ENCODE measurements at regions not wholly inside any gene's neighbourhood (a gene's known extent, or its start where the extent isn't known, plus 50 kb on each side); places are given as distances from the start of the nearest gene placed in this dataset.

DNA sequence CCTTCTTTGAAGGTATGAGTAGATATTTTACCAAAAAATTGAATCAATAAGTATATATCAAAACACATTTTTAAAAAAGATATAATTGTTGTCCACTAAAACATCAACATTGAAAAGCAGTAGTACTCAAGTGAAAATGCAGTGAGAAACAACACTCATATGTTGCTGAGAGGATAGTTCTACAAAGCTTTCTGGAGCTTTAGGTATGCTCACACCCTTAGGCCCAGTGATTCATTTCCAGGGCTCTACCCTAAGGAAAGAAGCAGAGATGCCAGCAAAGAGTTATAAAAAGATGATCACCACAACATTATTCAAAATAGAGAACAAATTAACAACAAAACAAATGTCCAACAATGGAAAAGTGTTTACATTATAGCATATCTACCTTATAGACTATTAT, 197.3 kb upstream of the CCDC150 start:
- no peak for DNase-seq (ENCODE audit: low spot score)

- no peak for DNase-seq (ENCODE audit: low spot score)
Measured at GRCh38 chr2:196444442-196444841, 195.1 kb upstream of the CCDC150 start.

DNA sequence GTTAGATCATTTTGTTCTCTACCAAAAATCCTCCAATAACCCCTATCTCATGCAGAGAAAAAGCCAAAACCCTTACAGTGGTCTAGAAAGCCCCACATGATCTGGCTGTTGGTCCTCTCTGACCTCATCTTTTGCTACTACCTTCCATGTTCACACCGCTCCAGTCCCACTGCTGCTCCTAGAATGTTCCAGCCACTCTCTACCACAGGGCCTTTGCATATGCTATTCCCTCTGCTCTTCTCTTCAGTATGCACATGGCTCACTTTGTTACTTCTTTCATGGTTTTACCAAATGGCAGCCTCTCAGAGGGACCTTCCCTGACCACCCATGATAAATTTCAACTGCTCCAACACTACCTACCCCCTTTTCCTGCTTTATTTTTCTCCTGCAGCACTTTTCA, 193.5 kb upstream of the CCDC150 start:
- no peak for DNase-seq (ENCODE audit: low spot score)

DNA sequence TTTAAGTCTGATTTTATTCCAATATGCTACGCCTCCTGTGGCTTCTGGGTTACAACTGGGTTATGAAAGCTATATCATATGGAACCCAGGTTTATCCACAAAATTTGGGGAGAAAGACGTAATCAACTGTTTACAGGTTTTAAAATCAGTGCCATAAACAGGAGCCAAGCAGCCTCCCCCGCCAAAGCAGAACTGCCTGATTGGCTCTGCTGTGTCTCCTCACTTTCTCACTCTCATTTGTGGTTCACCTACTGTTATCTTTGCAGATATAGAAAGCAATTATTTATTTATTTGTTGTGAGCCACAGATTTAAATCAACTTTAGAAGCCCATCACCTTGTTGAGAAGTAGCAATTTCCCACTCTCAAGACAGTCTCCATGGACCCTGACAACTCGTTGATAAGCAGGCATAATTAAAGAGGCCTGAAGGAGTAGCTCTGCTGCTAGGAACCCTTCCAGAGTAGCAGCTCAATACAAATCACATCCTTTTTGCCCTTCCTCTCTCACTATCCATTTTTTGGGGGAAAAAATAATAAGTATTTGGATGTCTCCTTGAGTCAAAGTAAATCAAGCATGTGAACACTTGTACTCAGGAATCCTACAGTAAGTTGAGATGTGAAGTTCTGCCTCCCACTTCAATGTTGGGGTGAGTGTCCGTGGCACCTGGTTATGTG, 191.0 kb upstream of the CCDC150 start:
- no peak for DNase-seq (ENCODE audit: low spot score)

GRCh38 chr2:196449083-196449482, 190.4 kb upstream of the CCDC150 start:
- no peak for DNase-seq (ENCODE audit: low spot score)

- no peak for DNase-seq (ENCODE audit: low spot score)
Measured at GRCh38 chr2:196452758-196453157, 186.8 kb upstream of the CCDC150 start.

GRCh38 chr2:196453613-196454047, 185.9 kb upstream of the CCDC150 start:
- DNase-seq (ENCODE audit: low spot score): peak; percentile 14

GRCh38 chr2:196454492-196454891, 185.0 kb upstream of the CCDC150 start:
- DNase-seq (ENCODE audit: low spot score): no peak

GRCh38 chr2:196459539-196459938, 180.0 kb upstream of the CCDC150 start:
- DNase-seq (ENCODE audit: low spot score): no peak

GRCh38 chr2:196463706-196464105, 175.8 kb upstream of the CCDC150 start:
- no peak for DNase-seq (ENCODE audit: low spot score)

DNA sequence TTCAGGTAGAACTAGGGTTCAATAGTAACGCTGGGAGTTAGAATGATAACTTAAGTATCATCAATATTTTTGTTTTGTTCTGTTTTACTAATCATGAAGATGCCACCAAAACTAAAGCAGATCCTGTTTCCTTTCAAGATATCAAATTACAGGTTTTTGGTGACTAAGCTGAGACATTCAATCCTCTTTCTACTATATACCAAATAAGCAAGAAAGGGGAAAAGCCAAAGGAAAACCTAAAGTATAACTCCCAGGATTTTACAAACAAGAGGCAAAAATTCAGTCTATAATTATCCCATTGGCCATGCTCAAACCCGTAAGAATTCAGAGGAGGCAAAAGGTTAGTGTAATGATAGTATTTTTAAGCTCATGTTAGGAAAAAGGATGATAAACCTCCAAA, 175.2 kb upstream of the CCDC150 start:
- no peak for DNase-seq (ENCODE audit: low spot score)

DNA sequence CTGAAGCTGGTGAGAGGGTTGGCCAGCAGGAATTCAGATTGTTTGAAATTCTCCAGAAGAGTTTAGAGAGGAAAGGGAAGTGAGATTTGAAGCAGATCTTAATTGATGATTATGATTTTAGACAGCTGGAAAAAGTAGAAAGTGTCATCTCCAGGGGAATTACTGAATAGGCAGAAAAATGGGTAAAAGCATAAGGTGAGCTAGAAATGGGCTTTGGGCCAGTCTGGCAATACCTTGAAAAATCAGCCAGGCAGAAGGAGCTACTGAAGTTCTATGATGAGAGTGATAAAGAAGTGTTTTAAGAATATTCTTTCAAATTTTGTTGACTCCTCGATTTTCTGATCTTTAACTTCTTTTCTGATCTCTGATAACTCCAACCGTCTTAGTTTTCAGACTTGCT, 172.9 kb upstream of the CCDC150 start:
- no peak for DNase-seq (ENCODE audit: low spot score)

DNA sequence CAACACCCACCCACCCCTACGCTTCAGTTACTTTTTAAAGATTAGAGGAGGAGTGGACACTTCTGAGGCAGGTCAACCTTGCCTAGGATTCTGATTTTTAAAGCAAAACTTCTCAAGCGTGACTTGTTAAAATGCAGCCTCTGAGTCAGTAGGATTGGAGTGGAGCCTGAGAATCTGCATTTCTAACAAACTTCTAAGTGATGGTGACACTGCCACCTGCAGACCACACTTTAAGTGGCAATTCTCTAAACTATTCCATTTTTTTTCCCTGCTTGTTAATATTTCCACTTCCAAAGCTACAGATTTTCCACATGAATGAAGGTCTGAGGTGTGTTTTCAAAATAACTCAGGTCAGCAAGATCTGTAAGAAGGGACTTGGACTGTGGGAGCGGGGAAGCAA, 171.1 kb upstream of the CCDC150 start:
- DNase-seq (ENCODE audit: low spot score): no peak

DNA sequence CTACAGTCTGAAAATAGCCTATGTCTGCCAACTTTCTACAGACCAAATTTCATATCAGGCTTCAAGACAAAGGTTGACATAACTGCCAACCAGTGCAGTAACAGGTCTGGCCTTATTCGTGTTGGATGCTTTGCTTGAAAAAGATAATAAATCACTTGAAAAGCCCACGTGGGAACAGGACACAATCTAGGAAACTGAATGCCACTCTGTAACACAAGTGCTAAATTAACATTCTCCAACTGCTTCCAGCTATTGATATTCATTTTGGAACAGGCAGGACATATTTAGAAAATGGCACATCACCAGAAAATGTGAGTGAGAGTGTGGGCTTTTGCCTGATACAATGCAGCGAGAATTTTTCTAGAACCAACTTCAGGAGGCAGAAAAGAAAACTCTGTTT, 165.9 kb upstream of the CCDC150 start:
- DNase-seq (ENCODE audit: low spot score): no peak

DNA sequence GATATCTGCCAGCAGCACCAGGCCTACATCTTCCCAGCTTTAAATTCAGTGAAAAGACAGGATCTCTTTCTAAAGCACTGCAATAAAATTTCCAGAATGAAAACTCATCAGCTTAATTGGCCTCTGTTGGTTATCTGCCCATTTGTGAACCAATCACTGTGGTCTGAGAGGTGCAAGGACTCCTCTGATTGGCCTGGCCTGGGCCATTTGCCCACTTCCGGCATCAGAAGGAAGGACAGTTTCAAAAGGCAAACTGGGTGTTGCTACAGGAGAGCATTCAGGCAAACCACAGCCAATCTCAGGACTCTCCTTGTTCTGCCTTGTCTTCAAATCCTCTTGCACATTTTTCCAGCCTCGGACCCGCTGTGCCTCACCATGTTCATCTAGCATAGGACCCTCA, 163.9 kb upstream of the CCDC150 start:
- no peak for DNase-seq (ENCODE audit: low spot score)

- no peak for DNase-seq (ENCODE audit: low spot score)
Measured at GRCh38 chr2:196478588-196478987, 160.9 kb upstream of the CCDC150 start.

- DNase-seq (ENCODE audit: low spot score): no peak
Measured at GRCh38 chr2:196479350-196479749, 160.2 kb upstream of the CCDC150 start.

DNA sequence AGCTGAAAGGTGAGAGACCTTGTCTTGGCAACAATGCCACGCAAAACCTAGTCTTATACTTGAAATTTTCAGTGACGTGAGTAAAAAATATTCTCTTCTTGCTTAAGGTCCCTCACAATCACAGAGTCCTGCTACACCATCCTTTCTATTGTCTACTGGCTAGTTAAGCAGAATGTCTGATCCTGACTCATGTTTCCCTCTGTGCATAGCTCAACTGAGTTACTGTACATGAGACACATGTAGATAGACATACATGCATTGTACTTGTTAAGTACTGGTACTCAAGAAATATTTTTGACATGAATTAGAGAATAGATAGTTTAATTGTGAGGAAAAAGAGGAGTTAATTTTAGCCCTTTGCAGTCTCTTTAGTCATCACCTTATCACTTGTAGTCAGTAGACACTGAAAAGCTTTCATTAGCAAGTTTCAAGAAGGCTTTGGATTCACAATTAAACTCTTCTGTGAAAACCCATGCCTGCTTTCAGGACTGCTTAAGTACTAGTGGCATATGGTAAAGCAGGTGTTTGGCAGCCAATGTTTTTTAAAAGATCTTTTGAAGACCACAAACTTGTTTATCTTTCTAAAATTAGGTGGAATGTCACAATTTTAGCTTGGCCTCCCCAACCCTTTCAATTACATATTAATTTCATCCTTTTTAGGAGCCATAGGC, 158.7 kb upstream of the CCDC150 start:
- no peak for DNase-seq (ENCODE audit: low spot score)

- DNase-seq (ENCODE audit: low spot score): no peak
Measured at GRCh38 chr2:196481324-196481697, 158.2 kb upstream of the CCDC150 start.

DNA sequence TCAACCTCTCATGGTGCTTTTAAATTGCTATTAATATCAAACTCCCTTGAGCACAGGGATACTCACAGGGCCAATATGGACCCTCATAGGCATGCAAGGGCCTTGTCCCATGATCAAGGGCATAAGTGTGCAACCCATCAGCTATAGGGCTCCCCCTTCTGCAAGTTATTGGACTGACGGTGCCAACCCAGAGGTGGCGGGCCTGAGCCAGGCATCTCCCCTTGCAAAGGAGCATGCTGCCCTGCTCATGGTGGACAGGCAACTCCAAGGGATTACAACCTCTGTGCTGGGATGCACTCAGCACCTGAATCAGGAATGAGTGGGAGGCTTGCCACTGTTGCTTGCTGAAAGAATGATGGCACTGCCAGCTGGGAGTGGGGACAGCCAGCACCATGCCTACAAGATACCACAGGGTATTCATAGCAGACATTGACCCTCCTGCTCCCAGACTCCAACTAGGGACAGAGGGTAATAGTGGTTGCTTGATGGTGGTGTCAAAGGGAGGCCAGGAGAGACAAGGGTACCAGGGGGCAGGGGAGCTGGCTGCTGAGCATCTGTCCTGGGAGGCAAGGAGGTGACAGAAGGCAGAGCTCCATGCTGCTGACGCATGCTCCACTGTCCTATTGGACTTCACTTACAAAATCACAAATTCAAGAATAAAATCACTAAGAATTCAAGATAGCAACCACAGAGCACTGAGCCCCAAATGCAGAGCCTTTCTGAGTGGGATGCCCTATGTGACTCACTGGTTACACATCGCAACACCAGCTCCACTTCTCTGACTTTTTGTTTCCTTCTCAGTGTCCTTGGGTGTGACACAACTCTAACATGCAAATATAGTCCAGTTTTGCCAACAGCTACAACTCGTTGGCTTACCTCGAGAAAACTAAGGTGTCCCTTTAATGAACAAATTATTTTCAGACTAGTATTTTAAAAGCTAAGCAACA, 157.1 kb upstream of the CCDC150 start:
- no peak for DNase-seq (ENCODE audit: low spot score)

DNA sequence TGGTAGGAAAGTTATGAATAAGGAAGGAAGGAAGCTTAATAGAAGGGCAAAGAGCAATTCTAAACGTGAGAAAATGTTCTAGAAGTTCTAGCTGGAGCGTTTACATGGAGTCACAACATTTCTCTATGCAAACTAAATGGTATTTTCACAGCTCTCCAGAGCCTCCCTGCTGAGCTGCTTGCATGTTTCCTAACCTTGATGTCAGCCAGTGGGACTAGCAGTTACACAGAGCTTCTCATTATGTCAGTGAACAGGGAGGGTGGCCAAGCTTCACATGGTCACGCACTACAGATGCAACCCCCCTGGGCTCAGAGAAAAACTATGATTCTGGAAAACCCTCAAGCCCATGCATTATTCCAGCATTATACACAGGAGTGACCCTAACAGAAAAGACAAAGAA, 153.4 kb upstream of the CCDC150 start:
- no peak for DNase-seq (ENCODE audit: low spot score)

- DNase-seq (ENCODE audit: low spot score): no peak
Measured at GRCh38 chr2:196487417-196487816, 152.1 kb upstream of the CCDC150 start.

DNA sequence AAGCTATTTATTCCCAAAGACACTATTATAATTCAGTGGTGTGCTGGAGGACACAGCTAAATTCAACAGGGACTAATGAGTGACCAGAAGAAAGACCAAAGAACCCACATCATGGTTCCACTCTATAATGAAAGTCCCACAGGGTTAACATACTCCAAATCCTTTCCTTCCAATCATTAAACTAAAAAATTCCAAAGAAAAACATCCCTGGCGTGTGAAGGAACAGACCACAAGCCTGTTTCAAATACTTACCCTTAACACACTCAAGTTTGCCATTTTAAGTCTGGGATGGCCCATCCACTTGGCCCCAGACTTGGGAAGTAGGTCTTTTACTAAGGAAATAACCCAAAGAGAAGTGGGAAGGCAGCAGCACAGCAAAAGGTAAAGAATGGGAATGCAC, 150.1 kb upstream of the CCDC150 start:
- no peak for DNase-seq (ENCODE audit: low spot score)
